Inflammatory macrophage treated with lipopolysaccharide for 4 hours (primary cell): ENCODE measurements at regions not wholly inside any gene's neighbourhood (a gene's known extent, or its start where the extent isn't known, plus 50 kb on each side); places are given as distances from the start of the nearest gene placed in this dataset.

Experiments used
- DNase-seq: peaks from one replicate; pipeline ENCODE4 v3.0.0-alpha.2; 2020

DNA sequence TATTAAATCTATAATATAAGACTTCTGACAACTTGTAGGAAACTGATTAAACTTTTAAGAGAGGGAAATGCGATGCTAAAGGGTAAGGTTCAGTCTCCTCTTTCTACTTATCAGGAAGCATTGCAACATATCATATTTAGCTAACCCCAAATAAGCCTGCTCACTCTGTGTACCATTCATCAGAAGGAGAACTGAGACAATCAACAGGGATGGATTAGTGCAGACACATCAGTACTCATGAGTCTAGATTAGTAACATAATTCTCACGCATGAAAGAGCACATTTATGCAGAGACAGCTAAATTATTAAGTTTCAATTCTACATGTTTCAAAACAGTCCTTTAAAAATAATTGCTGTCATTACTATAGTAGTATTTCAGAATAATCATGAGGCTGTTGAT, 354.2 kb upstream of the ZWINT start:
- DNase-seq = no peak

DNA sequence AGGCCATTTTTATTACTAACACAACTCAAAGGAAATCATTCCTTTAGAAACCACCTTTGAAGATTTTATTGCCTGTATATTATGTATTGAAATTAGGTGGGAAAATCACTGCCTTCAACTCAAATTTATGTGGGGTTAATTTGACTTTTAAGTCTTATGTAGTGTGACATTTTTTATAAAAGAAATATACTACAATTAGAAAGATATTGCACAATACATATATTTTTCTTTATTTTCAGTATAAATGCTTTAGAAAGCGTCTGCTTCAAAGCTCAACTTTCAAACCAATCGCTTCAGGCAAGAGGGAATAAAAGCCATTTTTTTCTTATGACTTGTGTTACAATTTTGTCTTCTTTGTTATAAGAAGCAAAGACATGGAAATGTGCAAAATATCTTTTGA, 337.4 kb upstream of the ZWINT start:
- DNase-seq = no peak

- no peak for DNase-seq
Measured at GRCh38 chr10:56679578-56679977, 318.5 kb upstream of the ZWINT start.

DNA sequence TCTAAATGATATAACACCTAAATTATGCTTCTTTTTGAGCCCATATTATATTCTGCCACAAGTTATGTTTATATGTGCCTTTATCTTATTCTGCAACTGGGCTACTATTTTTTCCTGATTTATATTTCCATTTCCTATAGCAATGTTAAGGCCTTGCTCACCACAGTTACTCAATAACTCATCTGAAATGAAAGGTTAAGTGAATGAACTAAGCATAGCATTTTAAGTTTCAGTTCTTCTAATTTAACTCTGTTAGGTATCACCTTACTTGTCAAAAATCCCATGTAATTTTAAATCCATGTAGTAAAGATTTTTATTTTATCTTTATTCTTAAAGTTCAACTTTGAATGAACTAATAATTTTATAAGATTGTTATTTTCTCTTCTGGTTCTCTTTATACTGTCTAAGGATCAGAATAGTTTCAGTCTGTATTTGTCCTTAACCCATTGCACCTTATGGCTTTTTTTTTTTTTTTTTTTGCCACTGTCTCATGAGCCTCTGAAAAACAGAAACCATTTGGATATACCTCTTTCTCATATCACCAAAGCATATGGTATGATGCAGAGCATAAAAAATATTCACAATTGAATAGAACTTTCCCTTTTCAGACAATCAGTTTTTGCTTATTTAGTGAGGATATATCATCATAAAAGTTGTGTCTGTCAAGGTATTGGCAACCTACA, 301.8 kb upstream of the ZWINT start:
- no peak for DNase-seq

- DNase-seq = no peak
Measured at GRCh38 chr10:56653289-56653688, 292.2 kb upstream of the ZWINT start.

GRCh38 chr10:56646329-56647111, 285.5 kb upstream of the ZWINT start:
- no peak for DNase-seq

DNA sequence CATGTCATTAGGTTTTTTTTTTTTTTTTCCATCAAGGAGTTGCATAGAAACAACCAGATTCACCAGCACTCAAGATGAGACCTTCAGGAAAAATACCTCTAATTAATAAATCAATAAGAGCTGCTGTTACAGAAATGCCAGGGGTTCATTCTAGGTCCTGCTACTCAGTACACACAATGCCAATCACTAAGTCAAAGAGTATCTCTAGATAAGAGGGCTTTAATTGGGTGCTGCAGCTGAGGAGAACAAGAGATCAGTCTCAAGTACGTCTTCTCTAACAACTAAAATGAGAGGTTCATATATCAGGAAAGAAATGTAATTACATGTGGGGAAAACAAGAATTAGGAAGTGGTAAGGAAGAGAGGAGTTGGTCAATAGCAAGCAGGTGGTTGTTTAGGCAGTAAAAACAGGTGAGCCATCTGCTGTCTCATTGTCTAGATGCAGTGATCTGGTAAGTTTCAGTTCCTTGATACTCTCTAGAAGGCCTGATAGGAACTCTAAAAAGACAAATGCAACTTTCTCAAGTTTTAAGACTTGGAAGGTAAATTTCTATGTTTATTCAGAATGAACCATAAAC, 272.9 kb upstream of the ZWINT start:
- no peak for DNase-seq

GRCh38 chr10:56632537-56632936, 271.5 kb upstream of the ZWINT start:
- no peak for DNase-seq

DNA sequence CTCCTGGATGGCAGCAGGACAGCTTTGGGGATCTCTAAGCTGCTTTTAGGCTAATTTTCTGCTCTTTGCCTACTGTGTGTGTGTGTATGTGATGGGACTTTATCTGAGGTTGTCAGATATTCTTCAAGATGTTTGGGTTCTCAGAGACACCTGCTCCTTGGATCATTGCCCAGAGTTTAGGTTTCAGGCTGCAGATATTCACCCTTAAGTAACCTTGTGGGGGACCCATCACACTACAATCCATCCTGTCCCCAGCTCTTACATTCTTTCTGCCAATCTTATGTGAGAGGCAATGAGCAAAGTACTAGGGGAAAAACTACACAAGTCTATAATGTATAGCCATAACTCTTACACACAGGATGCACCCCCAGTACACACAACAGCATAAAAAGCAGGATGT, 263.0 kb upstream of the ZWINT start:
- no peak for DNase-seq

- DNase-seq = no peak
Measured at GRCh38 chr10:56623064-56623463, 262.0 kb upstream of the ZWINT start.

DNA sequence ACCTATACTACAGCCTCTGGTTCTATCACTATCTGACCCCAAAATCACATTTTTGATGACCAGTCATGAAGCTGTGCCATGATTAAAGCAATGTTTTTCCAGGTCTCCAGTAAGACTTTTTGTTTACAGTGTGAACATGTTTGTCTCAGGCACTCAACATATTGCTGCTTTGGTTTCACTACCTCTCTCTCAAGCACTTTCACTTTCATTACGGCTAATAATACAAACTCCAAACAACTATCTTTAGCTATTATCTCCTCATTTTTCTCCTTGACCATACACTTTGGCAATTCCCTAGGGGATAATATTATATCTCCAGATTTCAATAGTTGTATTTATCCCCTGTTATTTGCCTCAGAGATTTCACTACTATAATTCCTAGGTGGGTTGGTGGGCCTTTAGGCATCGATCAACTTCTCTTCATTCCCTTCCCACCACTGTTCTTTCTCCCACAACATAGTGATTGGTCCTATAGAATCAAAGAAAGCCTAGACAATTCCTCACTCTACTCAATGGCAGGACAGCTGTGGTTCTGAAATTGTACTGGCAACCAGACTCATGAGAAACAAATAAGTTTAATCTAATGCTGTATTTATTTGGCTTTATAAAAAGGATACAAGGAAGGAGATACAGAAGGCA, 261.4 kb upstream of the ZWINT start:
- peak; percentile 13 for DNase-seq

DNA sequence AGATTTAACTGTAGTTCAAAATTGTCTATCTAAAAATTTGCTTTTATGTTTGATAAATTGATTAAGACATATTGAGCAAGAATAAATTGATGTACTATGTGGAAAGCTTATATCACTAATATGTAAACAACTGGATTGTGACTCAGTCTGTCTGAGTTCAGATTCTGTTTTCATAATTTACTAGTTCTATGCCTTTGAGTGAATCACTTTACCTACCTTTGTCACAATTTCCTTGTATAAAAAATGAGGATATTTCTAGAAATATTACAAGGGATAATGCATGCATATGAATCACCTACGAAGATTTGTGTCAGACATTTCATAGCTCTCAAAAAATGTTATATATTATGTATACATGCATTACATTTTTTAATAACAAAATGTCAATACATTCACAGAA, 245.1 kb upstream of the ZWINT start:
- DNase-seq = no peak

GRCh38 chr10:56605051-56605450, 244.0 kb upstream of the ZWINT start:
- DNase-seq = no peak

DNA sequence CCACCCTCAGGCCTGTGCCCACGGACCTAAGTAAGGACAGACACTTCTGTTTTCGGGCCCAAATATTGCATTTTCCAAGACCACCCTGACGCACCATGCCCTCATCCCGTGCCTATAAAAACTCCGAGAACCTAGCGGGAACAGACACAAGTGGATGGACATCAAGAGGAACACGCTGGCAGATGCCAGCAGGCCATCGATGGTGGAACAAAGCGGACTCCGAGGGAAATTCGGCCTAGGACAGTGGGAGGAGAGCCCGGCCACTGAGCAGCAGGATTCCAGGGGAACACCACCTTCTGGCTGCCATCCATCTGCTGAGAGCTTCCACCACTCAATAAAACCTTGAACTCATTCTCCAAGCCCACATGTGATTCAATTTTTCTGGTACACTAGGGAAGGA, 243.6 kb upstream of the ZWINT start:
- DNase-seq = no peak

- no peak for DNase-seq
Measured at GRCh38 chr10:56599201-56599600, 238.1 kb upstream of the ZWINT start.

DNA sequence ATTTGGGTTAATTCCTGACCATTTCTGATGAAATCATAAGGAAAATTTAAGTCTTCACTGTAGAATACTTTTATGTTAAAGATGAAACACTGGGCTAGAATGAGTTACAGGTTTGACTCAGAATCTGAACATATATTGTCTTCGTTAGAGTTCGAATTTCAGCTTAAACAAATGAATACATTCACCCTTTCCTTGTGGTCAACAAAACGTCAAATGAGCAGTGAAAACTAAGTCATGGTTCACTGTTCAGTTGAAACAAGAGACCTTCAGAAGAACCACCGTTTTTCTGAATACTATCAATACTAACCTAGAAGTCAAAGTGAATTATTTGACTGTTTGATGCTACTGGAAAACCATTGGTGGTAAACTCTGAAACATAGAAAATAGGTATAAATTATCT, 235.2 kb upstream of the ZWINT start:
- no peak for DNase-seq

DNA sequence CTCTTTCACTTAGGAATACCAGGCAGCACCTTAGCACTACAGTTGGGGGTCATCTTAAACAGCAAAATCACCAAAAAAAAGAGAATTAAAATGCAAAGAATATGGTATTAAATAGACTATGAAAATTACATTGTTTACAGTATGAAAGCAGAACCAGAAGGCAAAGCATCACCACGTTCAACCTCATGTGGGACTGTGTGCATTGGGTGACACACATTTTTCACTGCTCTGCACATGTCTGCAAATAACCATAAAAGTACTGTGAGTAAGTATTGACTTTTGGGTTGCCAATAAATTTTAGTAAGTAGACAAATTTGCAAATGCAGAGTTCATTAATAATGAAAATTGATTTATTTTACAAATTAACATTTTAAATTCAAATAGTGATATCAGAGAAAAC, 232.1 kb upstream of the ZWINT start:
- no peak for DNase-seq

DNA sequence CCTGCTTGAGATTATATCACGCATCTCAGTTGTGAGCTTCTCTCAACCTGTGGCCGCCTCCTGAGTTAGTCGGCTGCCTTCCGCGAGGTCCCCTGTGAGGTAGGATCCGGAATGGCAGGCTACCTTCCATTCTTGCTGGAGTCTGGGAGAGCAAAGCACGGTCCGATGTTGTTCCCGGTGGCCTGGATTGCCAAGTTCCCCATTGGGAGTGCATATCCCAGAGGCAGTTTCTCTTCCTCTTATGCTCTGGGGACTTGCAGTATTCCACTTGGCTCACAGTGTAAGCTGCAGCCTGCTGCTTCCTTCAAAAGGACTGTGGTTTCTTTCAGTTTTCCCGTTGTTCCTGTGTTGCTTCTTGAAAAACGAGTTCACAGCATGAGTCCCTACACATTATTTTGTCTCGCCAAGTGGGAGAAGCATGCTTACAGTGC, 225.4 kb upstream of the ZWINT start:
- no peak for DNase-seq

GRCh38 chr10:56585447-56586171, 224.6 kb upstream of the ZWINT start:
- no peak for DNase-seq

- DNase-seq = no peak
Measured at GRCh38 chr10:56583316-56583715, 222.3 kb upstream of the ZWINT start.

- no peak for DNase-seq
Measured at GRCh38 chr10:56567580-56567979, 206.5 kb upstream of the ZWINT start.

GRCh38 chr10:56561336-56561735, 200.3 kb upstream of the ZWINT start:
- DNase-seq = no peak

GRCh38 chr10:56551037-56551436, 190.0 kb upstream of the ZWINT start:
- DNase-seq = no peak
